ENCODE measurements at regions not wholly inside any gene's neighbourhood (a gene's known extent, or its start where the extent isn't known, plus 50 kb on each side); places are given as distances from the start of the nearest gene placed in this dataset.

DNA sequence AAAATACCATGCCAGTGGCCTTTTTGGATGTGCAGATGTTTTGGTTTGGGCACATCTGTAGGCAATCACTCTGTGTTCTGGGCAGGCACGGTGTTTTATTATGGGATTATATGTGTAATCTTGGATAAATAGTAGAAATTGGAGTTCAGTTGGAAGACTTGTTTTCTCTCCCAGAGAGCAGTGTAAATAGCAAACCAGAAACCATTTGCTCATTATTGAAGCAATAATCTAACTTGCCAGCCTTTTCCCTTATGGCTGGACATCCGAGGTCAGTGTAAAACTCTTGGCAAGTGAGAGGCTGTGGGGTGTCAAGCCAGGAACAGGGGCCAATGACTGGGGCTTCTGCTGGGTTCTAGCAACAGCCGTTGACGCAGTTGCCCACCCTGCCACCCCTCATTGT lies 69.9 kb downstream of the IRX3 start:
- WGBS, 2 donors = 49 to 66% methylated on average over 4 of the region's 4 CpGs

DNA sequence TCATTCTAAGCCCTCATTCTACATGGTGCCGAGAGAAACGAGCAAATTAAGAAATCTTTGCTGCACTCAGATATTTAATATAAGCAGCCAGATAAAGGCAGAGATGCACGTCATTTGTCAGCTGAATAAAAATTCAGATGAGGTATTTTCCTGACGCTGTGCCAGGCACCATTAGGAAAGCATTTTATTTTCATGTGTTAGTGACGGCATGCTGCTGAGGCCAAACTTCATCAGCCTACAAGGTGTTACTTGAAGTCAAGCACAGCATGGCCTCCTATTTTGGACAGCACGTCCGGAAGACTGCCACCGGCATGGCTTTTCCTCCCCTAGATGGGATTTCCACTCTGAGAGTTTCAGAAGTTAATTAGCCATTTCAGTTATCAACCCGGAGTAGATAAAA lies 70.3 kb downstream of the IRX3 start:
- 58 to 65% methylated on average over 9 of the region's 9 CpGs for WGBS, 2 donors
- DNase-seq (ENCODE audit: low spot score in 2 of 2) = peak; percentile 40 to 77
- peak overlapping the region in 1 of 4 donors; percentile 50 for H3K27ac ChIP-seq

More for the DNA sequence above, 69.9 kb downstream of the IRX3 start:
- TF ChIP-seq EP300 (IDR thresholded peaks at IDR 0.05) = no peak
- TF ChIP-seq CTCF (IDR thresholded peaks at IDR 0.05) = no peak
- TF ChIP-seq POLR2A (IDR thresholded peaks at IDR 0.05) = no peak
- H3K4me3 ChIP-seq = no peak overlapping the region
- H3K36me3 ChIP-seq = no peaks in the 10 kb centered on the region
- peaks cover 0 to 8% (median 0%) of the 10 kb centered on the region in 4 donors for H3K4me1 ChIP-seq
- H3K9me3 ChIP-seq = no peaks in the 10 kb centered on the region
- no peaks in the 10 kb centered on the region for H3K27me3 ChIP-seq
- peak overlapping the region in 1 of 4 donors; percentile 50 for H3K27ac ChIP-seq
- DNase-seq (ENCODE audit: low spot score in 2 of 2) = peak in 1 of 2 donors; percentile 13

DNA sequence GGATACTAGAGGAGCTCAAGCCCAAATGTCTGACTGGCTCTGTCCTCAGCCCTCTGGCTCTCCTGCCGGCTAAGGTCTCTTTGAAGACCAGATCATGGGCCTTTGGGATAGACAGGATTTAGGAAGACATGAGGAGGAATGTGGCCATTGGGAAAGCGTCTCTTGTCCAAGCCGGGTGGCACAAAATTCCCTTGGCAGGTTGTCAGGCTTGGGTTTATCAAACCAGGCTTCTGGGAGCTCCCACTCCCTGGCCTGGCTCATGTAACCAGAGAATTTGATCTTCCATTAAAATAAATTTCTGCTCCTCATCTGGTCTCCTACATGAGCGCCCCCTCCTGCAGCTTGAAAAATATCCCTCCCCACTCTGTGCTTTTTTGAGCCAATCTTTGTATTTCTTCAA lies 71.1 kb downstream of the IRX3 start:
- Histone ChIP-seq H3K27me3 (no peaks in the 10 kb centered on the region), H3K27ac (no peak overlapping the region), H3K9me3 (no peaks in the 10 kb centered on the region), H3K4me1 (peaks cover 0 to 8% (median 0%) of the 10 kb centered on the region in 4 donors), H3K36me3 (no peaks in the 10 kb centered on the region), H3K4me3 (no peak overlapping the region)
- TF ChIP-seq CTCF (IDR thresholded peaks at IDR 0.05) (no peak), POLR2A (IDR thresholded peaks at IDR 0.05) (no peak), EP300 (IDR thresholded peaks at IDR 0.05) (no peak)
- DNase-seq (ENCODE audit: low spot score in 2 of 2) = no peak
- 77 to 83% methylated on average over 4 of the region's 4 CpGs for WGBS, 2 donors

More for the DNA sequence above, 70.3 kb downstream of the IRX3 start:
- Histone ChIP-seq H3K27me3 (no peaks in the 10 kb centered on the region), H3K4me1 (peaks cover 0 to 8% (median 0%) of the 10 kb centered on the region in 4 donors), H3K9me3 (no peaks in the 10 kb centered on the region), H3K4me3 (no peak overlapping the region), H3K36me3 (no peaks in the 10 kb centered on the region)
- TF ChIP-seq EP300 (IDR thresholded peaks at IDR 0.05) = peak in 1 of 2 donors; percentile 56
- TF ChIP-seq POLR2A (IDR thresholded peaks at IDR 0.05) = no peak

DNA sequence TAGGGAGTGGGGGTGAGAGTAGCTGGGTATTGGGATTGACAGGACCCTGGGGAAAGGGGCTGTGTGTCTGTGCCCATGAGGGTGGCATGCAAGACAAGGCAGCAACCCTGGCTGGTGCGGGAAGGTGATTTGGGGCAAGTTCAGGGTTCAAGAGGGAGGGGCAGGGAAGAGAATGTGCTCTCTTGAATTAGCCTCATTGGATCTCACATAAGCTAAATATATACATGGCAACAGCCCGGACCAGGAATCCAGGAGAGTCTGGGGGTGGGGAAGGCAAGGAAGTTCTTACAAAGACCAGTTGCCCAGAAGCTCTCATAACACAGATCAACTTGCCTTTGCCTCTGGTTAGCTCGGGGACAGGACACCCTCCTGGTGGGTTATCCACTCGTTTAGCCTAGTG lies 73.3 kb downstream of the IRX3 start:
- no peak for TF ChIP-seq POLR2A (IDR thresholded peaks at IDR 0.05)
- TF ChIP-seq EP300 (IDR thresholded peaks at IDR 0.05) = no peak
- no peak for TF ChIP-seq CTCF (IDR thresholded peaks at IDR 0.05)
- Histone ChIP-seq H3K4me1 (peaks cover 0 to 8% (median 0%) of the 10 kb centered on the region in 4 donors), H3K27ac (no peak overlapping the region), H3K27me3 (no peaks in the 10 kb centered on the region), H3K4me3 (no peak overlapping the region), H3K36me3 (no peaks in the 10 kb centered on the region), H3K9me3 (no peaks in the 10 kb centered on the region)
- 58 to 70% methylated on average over 4 of the region's 4 CpGs for WGBS, 2 donors
- no peak for DNase-seq (ENCODE audit: low spot score in 2 of 2)

DNA sequence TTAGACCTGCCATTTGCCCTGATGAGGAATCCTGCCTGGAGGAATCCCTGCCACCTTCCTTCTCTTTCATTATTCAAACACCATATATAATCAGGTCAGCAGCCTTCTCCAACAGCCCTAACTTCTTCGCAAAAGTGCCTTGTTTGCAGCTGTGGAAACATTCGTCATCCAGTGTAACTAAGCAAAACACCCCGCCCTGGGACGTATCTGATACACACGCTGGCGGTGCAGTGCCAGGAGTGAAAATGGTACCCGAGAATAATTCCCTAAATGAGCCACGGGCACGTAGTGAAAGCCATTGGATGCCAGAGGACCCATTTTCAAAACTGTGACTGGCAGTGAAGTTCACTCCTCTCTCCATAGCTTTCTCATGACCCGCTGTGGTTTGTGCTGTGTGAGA lies 73.7 kb downstream of the IRX3 start:
- no peak for TF ChIP-seq POLR2A (IDR thresholded peaks at IDR 0.05)
- WGBS, 2 donors = 79 to 80% methylated on average over 10 of the region's 10 CpGs
- no peak overlapping the region for H3K27ac ChIP-seq
- no peaks in the 10 kb centered on the region for H3K27me3 ChIP-seq
- H3K4me1 ChIP-seq = peaks cover 0 to 8% (median 0%) of the 10 kb centered on the region in 4 donors
- no peak overlapping the region for H3K4me3 ChIP-seq
- DNase-seq (ENCODE audit: low spot score in 2 of 2) = no peak
- no peaks in the 10 kb centered on the region for H3K9me3 ChIP-seq
- H3K36me3 ChIP-seq = no peaks in the 10 kb centered on the region

DNA sequence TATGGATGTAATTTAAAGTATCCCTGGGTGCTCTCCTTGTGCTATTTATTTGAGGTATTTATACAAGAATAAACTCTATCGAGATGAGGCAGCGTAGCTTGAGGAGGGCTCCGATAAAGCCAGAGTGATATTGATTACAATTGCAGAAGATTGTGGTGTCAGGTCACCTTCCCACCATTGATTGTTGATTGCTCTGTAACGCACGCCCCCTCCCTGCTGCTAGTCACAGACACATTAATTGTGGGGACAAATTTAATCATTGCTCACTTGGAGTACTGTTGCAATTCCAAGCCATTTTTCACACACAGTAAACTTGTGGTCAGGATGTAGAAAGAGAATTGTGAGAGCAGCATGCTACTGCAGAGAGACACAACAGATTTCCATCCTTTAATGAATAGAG lies 75.4 kb downstream of the IRX3 start:
- Histone ChIP-seq H3K4me1 (no peaks in the 10 kb centered on the region), H3K9me3 (no peaks in the 10 kb centered on the region), H3K4me3 (no peak overlapping the region), H3K27ac (no peak overlapping the region), H3K27me3 (no peaks in the 10 kb centered on the region), H3K36me3 (no peaks in the 10 kb centered on the region)
- WGBS, 2 donors = 80 to 81% methylated on average over 5 of the region's 5 CpGs
- TF ChIP-seq CTCF (IDR thresholded peaks at IDR 0.05) (no peak), EP300 (IDR thresholded peaks at IDR 0.05) (no peak), POLR2A (IDR thresholded peaks at IDR 0.05) (no peak)
- DNase-seq (ENCODE audit: low spot score in 2 of 2) = no peak

Data from tibial nerve (tissue), 4 donors.